H1 (cell line): ENCODE measurements at regions not wholly inside any gene's neighbourhood (a gene's known extent, or its start where the extent isn't known, plus 50 kb on each side); places are given as distances from the start of the nearest gene placed in this dataset.

Experiments used
- CTCF ChIA-PET: fragments of 300-600 bp; sonication (Branson Sonifier 250); formaldehyde crosslinking; loops from one replicate; lab custom pipeline; 2021; ENCODE audit not compliant: partially characterized antibody; lab: Charles Lee
- POLR2A ChIA-PET: fragments of 300-600 bp; sonication (Branson Sonifier 250); formaldehyde crosslinking; loops from one replicate; lab custom pipeline; 2021; ENCODE audit warnings: inconsistent platforms; ENCODE audit not compliant: partially characterized antibody; lab: Charles Lee
- DNase-seq, 2 experiments: peaks; one replicate each; pipeline versions ENCODE4 v3.0.0 to v3.0.0-alpha.2; 2010 to 2022; ENCODE audit warnings: low spot score in 2 of 2, low read depth in 1 of 2, mixed read lengths in 1 of 2
- FAIRE-seq: peaks from 2 replicates; lab custom pipeline; 2011; peaks lifted over from hg19 to GRCh38; lab: Jason Lieb, UNC
- H2AFZ ChIP-seq: 2 replicates; pipeline ENCODE4 v1.8.1; 2012; ENCODE audit warnings: low read length, inconsistent platforms
- H2AK5ac ChIP-seq: 2 replicates; pipeline ENCODE4 v1.6.1; 2013; ENCODE audit warnings: low read depth, low read length
- H2BK120ac ChIP-seq: replicated peaks from 2 replicates; pipeline ENCODE3; 2013; ENCODE audit warnings: low read depth, low read length, inconsistent platforms
- H2BK12ac ChIP-seq: 2 replicates; pipeline ENCODE4 v1.6.1; 2013; ENCODE audit warnings: low read depth, low read length
- H2BK15ac ChIP-seq: 2 replicates; pipeline ENCODE4 v1.6.1; 2013; ENCODE audit warnings: low read length
- H2BK20ac ChIP-seq: 2 replicates; pipeline ENCODE4 v1.6.1; 2013; ENCODE audit warnings: low read length
- H2BK5ac ChIP-seq: 2 replicates; pipeline ENCODE4 v1.6.1; 2013; ENCODE audit warnings: low read depth, low read length
- H3K14ac ChIP-seq: 2 replicates; pipeline ENCODE4 v1.6.1; 2013; ENCODE audit warnings: inconsistent platforms; ENCODE audit not compliant: insufficient read length
- H3K18ac ChIP-seq: 2 replicates; pipeline ENCODE4 v1.6.1; 2013; ENCODE audit warnings: low read length; ENCODE audit errors: extremely low read depth
- H3K23ac ChIP-seq: 2 replicates; pipeline ENCODE4 v1.6.1; 2013; ENCODE audit warnings: inconsistent platforms; ENCODE audit not compliant: insufficient read length
- H3K23me2 ChIP-seq: 2 replicates; pipeline ENCODE4 v1.6.1; 2013; ENCODE audit warnings: low read depth, low read length
- H3K27ac ChIP-seq: 2 replicates; pipeline ENCODE4 v1.6.1; 2011; ENCODE audit warnings: low read depth, low read length, inconsistent platforms
- H3K27me3 ChIP-seq, 4 experiments: replicated peaks in 1 of 4; 1 replicate in 1 of 4; 2 replicates in 3 of 4; pipeline versions ENCODE4 v1.6.1 to v1.8.1; 2011 to 2013; ENCODE audit warnings: low read length in 3 of 4, mild to moderate bottlenecking in 3 of 4, inconsistent platforms in 2 of 4, mixed read lengths in 2 of 4, moderate library complexity in 1 of 4; ENCODE audit not compliant: control insufficient read depth in 3 of 4, insufficient read depth in 3 of 4; ENCODE audit errors: extremely low read depth in 1 of 4
- H3K36me3 ChIP-seq, 4 experiments: 2 replicates each; pipeline versions ENCODE4 v1.6.1 to v1.8.1; 2011 to 2013; ENCODE audit warnings: mild to moderate bottlenecking in 4 of 4, low read length in 3 of 4, moderate library complexity in 2 of 4, control low read depth in 1 of 4, inconsistent platforms in 1 of 4; ENCODE audit not compliant: insufficient read depth in 4 of 4, control insufficient read depth in 2 of 4
- H3K4ac ChIP-seq: replicated peaks from 2 replicates; pipeline ENCODE3; 2013; ENCODE audit warnings: low read length, low read depth, mixed read lengths, inconsistent platforms; ENCODE audit not compliant: insufficient read length
- H3K4me1 ChIP-seq, 4 experiments: replicated peaks in 1 of 4; 1 replicate in 1 of 4; 2 replicates in 3 of 4; pipeline versions ENCODE4 v1.6.1 to v1.8.1; 2011 to 2013; ENCODE audit warnings: low read length in 3 of 4, inconsistent platforms in 2 of 4, mixed read lengths in 1 of 4; ENCODE audit not compliant: insufficient read depth in 4 of 4, control insufficient read depth in 3 of 4
- H3K4me2 ChIP-seq, 2 experiments: 2 replicates each; pipeline versions ENCODE4 v1.6.1 to v1.8.1; 2011 to 2013; ENCODE audit warnings: low read depth in 2 of 2, low read length in 2 of 2, control low read depth in 1 of 2, inconsistent platforms in 1 of 2, mild to moderate bottlenecking in 1 of 2; ENCODE audit not compliant: insufficient read depth in 1 of 2
- H3K4me3 ChIP-seq, 4 experiments: fragments of 200-600, 300-600 bp in 1 of 4; sonication (generic), shearing (Covaris generic), sonication (Bioruptor Twin) in 1 of 4; 2 replicates each; pipeline versions ENCODE4 v1.5.1 to v1.8.1; 2011 to 2016; ENCODE audit warnings: low read length in 4 of 4, low read depth in 3 of 4, control low read depth in 2 of 4, inconsistent platforms in 2 of 4, mild to moderate bottlenecking in 2 of 4, mixed read lengths in 1 of 4, moderate library complexity in 1 of 4; ENCODE audit not compliant: insufficient read depth in 2 of 4; ENCODE audit errors: extremely low read depth in 1 of 4
- H3K56ac ChIP-seq: replicated peaks from 2 replicates; pipeline ENCODE3; 2013; ENCODE audit warnings: low read depth, mild to moderate bottlenecking, mixed read lengths, low read length, inconsistent platforms; ENCODE audit not compliant: insufficient read length
- H3K79me1 ChIP-seq: 2 replicates; pipeline ENCODE4 v1.6.1; 2013; ENCODE audit warnings: low read depth, low read length, control low read depth
- H3K79me2 ChIP-seq, 2 experiments: 2 replicates each; pipeline versions ENCODE4 v1.6.1 to v1.8.1; 2012 to 2013; ENCODE audit warnings: low read length in 2 of 2, mild to moderate bottlenecking in 2 of 2, inconsistent platforms in 1 of 2; ENCODE audit not compliant: insufficient read depth in 2 of 2, control insufficient read depth in 1 of 2
- H3K9ac ChIP-seq, 4 experiments: replicated peaks in 1 of 4; 1 replicate in 1 of 4; 2 replicates in 3 of 4; pipeline versions ENCODE4 v1.6.1 to v1.8.1; 2011 to 2013; ENCODE audit warnings: low read depth in 3 of 4, low read length in 3 of 4, control low read depth in 2 of 4, mild to moderate bottlenecking in 2 of 4, moderate library complexity in 2 of 4, inconsistent platforms in 1 of 4; ENCODE audit errors: extremely low read depth in 1 of 4
- H3K9me3 ChIP-seq, 2 experiments: 2 replicates each; pipeline versions ENCODE4 v1.6.1 to v1.8.1; 2012 to 2013; ENCODE audit warnings: mild to moderate bottlenecking in 2 of 2, moderate library complexity in 2 of 2, control low read depth in 1 of 2, inconsistent platforms in 1 of 2, low read depth in 1 of 2, low read length in 1 of 2, mixed read lengths in 1 of 2; ENCODE audit not compliant: insufficient read depth in 2 of 2
- H4K20me1 ChIP-seq, 2 experiments: replicated peaks in 1 of 2; 2 replicates each; pipeline versions ENCODE3 to v1.8.1; 2011 to 2013; ENCODE audit warnings: inconsistent platforms in 2 of 2, low read length in 2 of 2, mild to moderate bottlenecking in 1 of 2; ENCODE audit not compliant: insufficient read depth in 2 of 2, control insufficient read depth in 1 of 2
- H4K5ac ChIP-seq: 2 replicates; pipeline ENCODE4 v1.6.1; 2013; ENCODE audit warnings: low read length, low read depth, mixed read lengths, inconsistent platforms; ENCODE audit not compliant: insufficient read length
- H4K8ac ChIP-seq: 2 replicates; pipeline ENCODE4 v1.8.0; 2013; ENCODE audit warnings: mild to moderate bottlenecking, moderate library complexity, low read length, inconsistent platforms; ENCODE audit not compliant: insufficient read depth; ENCODE audit errors: extremely low read depth
- H4K91ac ChIP-seq: replicated peaks from 2 replicates; pipeline ENCODE3; 2013; ENCODE audit warnings: low read length, mixed read lengths, inconsistent platforms; ENCODE audit not compliant: insufficient read length
- CHD2 ChIP-seq: IDR thresholded peaks from 2 replicates; pipeline ENCODE4 v1.6.1; 2012; ENCODE audit warnings: low read length, improper control_type of control experiment
- CTBP2 ChIP-seq: IDR thresholded peaks from 2 replicates; pipeline ENCODE4 v1.7.0; 2011; ENCODE audit warnings: borderline replicate concordance, mild to moderate bottlenecking, moderate library complexity, mixed read lengths, low read length; ENCODE audit not compliant: insufficient read depth, insufficient read length
- JUN ChIP-seq: IDR thresholded peaks from 2 replicates; pipeline ENCODE4 v1.6.1; 2011; ENCODE audit warnings: low read depth, mild to moderate bottlenecking, improper control_type of control experiment, low read length
- KDM1A ChIP-seq: fragments of 200-600, 300-600 bp; sonication (generic); IDR thresholded peaks from 2 replicates; pipeline ENCODE4 v1.7.1; 2016; ENCODE audit warnings: mild to moderate bottlenecking, low read length, borderline replicate concordance
- MAX ChIP-seq: IDR thresholded peaks from 2 replicates; pipeline ENCODE4 v1.6.1; 2012; ENCODE audit warnings: inconsistent platforms
- NANOG ChIP-seq: IDR thresholded peaks from 2 replicates; pipeline ENCODE4 v1.6.1; 2011; ENCODE audit warnings: low read length, low read depth, mild to moderate bottlenecking, inconsistent platforms; ENCODE audit not compliant: insufficient read depth, poor library complexity, severe bottlenecking
- NRF1 ChIP-seq: IDR thresholded peaks from 2 replicates; pipeline ENCODE4 v1.6.1; 2011; ENCODE audit warnings: mild to moderate bottlenecking, low read depth, low read length, improper control_type of control experiment
- POLR2A ChIP-seq, 2 experiments: IDR thresholded peaks; 1 replicate in 1 of 2; 2 replicates in 1 of 2; pipeline ENCODE4 v1.6.1; 2011; ENCODE audit warnings: low read depth in 2 of 2, low read length in 2 of 2, mild to moderate bottlenecking in 2 of 2; ENCODE audit errors: control extremely low read depth in 1 of 2
- SIX5 ChIP-seq: IDR thresholded peaks from 2 replicates; pipeline ENCODE4 v1.6.1; 2011; ENCODE audit warnings: mild to moderate bottlenecking, low read depth, low read length
- TEAD4 ChIP-seq: IDR thresholded peaks from 2 replicates; pipeline ENCODE4 v1.6.1; 2012; ENCODE audit warnings: low read depth, low read length, inconsistent platforms, mixed read lengths
- ZNF274 ChIP-seq: IDR thresholded peaks from 2 replicates; pipeline ENCODE4 v1.7.0; 2012; ENCODE audit warnings: low read length, borderline replicate concordance; ENCODE audit errors: extremely low read depth
- WGBS, 2 experiments: shearing (Covaris generic) in 1 of 2; methylation state at CpG; one replicate each; pipeline versions ENCODE4 v1.1.6 to v1.1.7; 2013 to 2015; ENCODE audit warnings: low lambda C conversion rate in 2 of 2, mixed read lengths in 2 of 2, inconsistent platforms in 1 of 2, low coverage in 1 of 2, missing lambda C conversion rate in 1 of 2; ENCODE audit not compliant: insufficient replicate concordance in 2 of 2, insufficient coverage in 1 of 2, insufficient read length in 1 of 2; ENCODE audit errors: extremely low coverage in 1 of 2, missing lambda C conversion rate in 1 of 2; 5-methylcytosine and 5-hydroxymethylcytosine counted together

DNA sequence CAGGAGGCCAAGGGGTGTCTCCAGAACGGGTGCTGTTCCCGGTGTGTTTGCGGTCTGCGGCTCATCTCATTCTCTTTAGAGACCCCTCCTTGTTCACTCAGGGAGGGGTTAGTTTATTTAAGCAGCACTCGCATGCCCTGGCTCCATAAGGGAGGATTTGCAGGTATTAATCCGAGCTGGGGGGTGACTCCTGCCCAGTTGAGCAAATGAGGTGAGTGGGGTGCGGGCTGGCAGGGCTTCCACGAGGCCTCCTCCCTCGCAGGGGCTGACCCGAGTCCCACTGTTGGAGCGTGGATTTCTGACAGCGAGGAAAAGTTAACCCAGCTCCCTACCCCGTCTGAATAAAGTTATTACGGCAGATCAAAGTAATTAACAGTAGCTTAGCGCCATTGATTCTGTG, 371.8 kb upstream of the SALL3 start:
- H3K9ac ChIP-seq = no peak overlapping the region
- no peak overlapping the region for H3K4ac ChIP-seq
- H4K5ac ChIP-seq = no peak overlapping the region
- H3K4me3 ChIP-seq = no peak overlapping the region
- no peak overlapping the region for H4K91ac ChIP-seq
- H3K23me2 ChIP-seq = peaks cover 12% of the 10 kb centered on the region; the same call in 1 of the 2 replicates
- ChIA-PET CTCF (interaction anchor here (1.4 kb wide), 1 partner anchor 10 kb away, joined by 3 read pairs; no protein-coding TSS in a partner anchor), POLR2A (no interaction called here)
- H2BK15ac ChIP-seq = no peak overlapping the region
- no peak overlapping the region for H3K14ac ChIP-seq
- no peak overlapping the region for H2BK12ac ChIP-seq
- no peak overlapping the region for H3K27ac ChIP-seq
- no peak overlapping the region for H3K18ac ChIP-seq
- no peaks in the 10 kb centered on the region for H3K79me2 ChIP-seq
- no peak overlapping the region for H3K4me2 ChIP-seq
- FAIRE-seq (no peak), DNase-seq (no peak)
- H3K36me3 ChIP-seq = no peaks in the 10 kb centered on the region
- H3K4me1 ChIP-seq = no peaks in the 10 kb centered on the region; a peak in 1 of 7 replicates
- H2BK5ac ChIP-seq = no peak overlapping the region
- no peaks in the 10 kb centered on the region; a peak in 1 of 4 replicates for H3K9me3 ChIP-seq
- no peak overlapping the region for H2AK5ac ChIP-seq
- H4K20me1 ChIP-seq = peaks cover 0 to 10% of the 10 kb centered on the region in 2 experiments
- no peak overlapping the region for H4K8ac ChIP-seq
- no peaks in the 10 kb centered on the region for H3K79me1 ChIP-seq
- H2BK20ac ChIP-seq = no peak overlapping the region
- no peak overlapping the region for H2AFZ ChIP-seq
- no peaks in the 10 kb centered on the region for H3K27me3 ChIP-seq
- H2BK120ac ChIP-seq = no peak overlapping the region
- H3K23ac ChIP-seq = no peak overlapping the region
- H3K56ac ChIP-seq = no peak overlapping the region
- WGBS, 2 experiments = 91% methylated on average over 15 of the region's 15 CpGs; no CpG with 5 or more reads in 1 of the 2 experiments
- TF ChIP-seq CHD2 (no peak), KDM1A (no peak), CTBP2 (no peak), NRF1 (no peak), NANOG (no peak), ZNF274 (no peak), JUN (no peak), SIX5 (no peak), POLR2A (IDR thresholded peaks at IDR 0.05; ENCODE audit: control extremely low read depth in 1 of 2, low read depth in 2 of 2, low read length in 2 of 2) (no peak), MAX (no peak), TEAD4 (no peak)
